ENCODE measurements at regions not wholly inside any gene's neighbourhood (a gene's known extent, or its start where the extent isn't known, plus 50 kb on each side); places are given as distances from the start of the nearest gene placed in this dataset.
"Not testable (repeated sequence)": the region's sequence is repeated elsewhere in the genome, so short reads cannot be mapped to it uniquely, and the experiment has no call there.

DNA sequence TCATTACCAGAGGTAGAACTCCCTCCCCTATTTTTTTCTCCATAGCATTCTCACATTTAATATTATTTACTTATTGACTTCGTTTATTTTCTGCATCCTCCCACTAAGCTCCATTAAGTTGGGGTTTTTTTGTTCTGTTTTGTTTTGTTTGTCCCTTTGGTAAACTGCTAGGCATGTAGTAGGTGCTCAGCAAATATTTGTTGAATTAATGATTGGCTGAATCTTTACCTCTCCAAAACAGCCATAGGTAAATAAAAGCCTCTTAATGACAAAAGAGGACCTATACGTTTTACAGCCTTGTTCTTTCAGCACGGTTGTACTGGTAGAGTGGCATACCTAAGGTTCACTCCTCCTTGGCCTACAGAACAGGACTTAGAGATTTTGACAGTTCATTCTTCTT lies 52.0 kb downstream of the PRORP start:
- no peak for DNase-seq (ENCODE audit: low spot score)

DNA sequence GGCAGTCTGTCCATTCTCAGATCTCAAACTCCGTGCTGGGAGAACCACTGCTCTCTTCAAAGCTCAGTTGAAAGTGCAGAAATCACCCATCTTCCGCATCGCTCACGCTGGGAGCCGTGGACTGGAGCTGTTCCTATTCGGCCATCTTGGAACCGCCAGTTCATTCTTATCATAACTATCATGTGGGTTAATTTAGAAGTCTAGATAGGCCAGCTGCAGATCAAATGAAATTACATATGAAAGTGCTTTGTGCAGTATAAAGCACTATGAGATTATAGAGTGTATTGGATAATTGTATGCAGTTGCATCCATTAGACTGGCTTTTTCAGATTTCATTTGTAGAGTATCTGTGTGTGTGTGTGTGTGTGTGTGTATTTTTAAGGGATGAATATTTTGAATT lies 57.8 kb downstream of the PRORP start:
- no peak for DNase-seq (ENCODE audit: low spot score)

DNA sequence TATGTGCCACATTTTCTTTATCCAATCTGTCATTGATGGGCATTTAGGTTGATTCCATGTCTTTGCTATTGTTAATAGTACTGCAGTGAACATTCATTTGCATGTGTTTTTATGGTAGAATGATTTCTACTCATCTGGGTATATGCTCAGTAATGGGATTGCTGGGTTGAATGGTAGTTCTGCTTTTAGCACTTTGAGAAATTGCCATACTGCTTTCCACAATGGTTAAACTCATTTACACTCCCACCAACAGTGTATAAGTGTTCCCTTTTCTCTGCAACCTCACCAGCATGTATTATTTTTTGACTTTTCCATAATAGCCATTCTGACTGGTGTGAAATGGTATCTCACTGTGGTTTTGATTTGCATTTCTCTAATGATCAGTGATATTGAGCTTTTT lies 62.5 kb downstream of the PRORP start:
- not testable (repeated sequence) for DNase-seq (ENCODE audit: low spot score)

DNA sequence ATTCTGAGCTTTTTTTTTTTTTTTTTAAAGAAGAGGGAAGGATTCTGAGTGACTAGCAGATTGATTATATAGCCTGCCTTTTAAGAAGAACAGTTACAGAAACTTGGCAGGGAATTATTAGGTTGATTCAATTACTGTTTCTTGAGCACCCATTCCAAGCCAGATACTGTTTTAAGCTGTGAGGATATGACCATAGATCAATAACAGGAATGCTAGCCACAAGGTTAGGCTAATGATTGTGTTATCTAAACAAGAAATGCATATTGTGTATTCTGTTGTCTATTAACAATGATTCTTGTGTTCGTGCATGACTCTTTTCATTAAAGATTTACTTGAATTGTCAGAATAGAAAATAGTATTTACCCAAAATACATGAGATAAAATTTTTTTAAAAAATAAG lies 67.1 kb downstream of the PRORP start:
- DNase-seq (ENCODE audit: low spot score): no peak

DNA sequence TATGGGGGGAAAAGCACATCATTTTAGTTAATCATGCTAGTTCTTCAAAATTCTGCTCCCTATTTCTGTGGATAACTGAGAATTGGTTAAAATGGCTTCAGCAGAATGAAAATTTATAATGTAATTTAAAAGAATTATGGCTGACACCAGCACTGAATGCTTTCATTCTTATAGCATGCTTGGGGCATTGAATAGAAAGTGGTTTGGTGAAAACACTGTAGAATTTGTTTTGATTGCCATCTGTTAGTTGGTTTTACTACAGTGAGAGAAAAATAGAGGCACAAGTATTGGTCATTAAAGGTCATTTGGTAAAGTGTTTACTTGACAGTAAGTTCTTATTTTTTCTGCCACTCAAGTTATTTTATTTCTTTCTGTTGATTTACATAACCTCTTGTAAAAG lies 70.8 kb downstream of the PRORP start:
- DNase-seq (ENCODE audit: low spot score): no peak

DNA sequence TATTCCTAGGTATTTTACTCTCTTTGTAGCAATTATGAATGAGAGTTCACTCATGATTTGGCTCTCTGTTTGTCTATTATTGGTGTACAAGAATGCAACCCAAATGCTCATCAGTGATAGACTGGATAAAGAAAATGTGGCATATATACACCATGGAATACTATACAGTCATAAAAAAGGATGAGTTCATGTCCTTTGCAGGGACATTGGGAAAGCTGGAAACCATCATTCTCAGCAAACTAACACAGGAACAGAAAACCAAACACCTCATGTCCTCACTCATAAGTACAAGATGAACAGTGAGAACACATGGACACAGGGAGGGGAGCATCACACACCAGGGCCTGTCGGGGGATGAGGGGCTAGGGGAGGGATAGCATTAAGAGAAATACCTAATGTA lies 71.8 kb downstream of the PRORP start:
- DNase-seq (ENCODE audit: low spot score): not testable (repeated sequence)

DNA sequence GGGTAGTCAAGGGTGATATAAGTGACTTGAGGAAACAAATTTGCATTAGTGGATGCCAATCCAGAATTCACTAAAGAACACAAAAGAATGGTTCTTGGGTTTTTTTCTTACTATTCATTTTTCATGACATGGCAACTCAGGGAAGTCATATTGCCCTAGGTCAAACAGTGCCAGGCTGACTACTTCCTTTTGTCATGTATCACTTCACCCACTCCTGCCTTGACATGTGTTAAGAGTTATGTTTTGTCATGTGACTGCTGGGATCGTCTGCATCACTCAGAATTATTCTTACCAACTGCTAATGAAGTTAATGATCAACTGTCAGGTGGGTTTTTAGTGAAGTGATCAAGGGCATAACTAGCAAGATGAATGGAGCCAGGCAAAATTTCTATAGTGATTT lies 74.2 kb downstream of the PRORP start:
- DNase-seq (ENCODE audit: low spot score): no peak

DNA sequence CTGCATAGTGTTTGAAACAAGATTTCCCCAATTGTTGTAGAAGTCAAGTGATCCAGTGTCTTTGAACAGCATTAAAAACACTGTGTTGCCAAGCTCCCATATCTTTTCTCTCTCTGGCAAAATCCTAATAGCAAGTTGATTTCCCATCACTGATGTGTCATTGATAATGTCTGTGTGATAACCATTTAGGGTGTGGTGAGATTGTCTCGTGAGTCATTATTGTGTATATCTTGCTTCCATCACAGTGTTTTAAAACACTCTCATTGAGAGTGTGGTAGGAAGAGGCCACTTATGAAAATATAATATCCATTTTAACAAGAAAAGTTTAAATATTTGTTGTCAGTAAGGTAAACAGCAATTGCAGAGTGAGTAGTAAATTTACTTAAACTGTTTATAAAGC lies 74.7 kb downstream of the PRORP start:
- no peak for DNase-seq (ENCODE audit: low spot score)

DNA sequence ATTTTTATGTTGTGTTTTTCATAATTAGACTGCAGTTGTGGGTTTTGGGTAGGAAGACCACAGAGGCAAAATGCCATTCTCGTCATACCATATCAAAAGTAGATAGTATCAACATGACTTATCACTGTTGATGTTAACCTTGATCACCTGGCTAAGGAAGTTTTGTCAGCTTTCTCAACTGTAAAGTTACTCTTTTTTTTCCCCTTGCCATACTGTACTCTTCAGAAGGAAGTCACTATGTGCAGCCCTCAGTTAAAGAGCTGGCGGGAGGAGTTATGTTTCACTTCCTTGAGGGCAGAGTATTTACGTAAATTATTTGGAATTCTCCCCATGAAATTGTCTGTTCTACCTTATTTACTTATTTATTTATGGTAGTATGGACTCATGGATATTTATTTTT lies 78.7 kb downstream of the PRORP start:
- no peak for DNase-seq (ENCODE audit: low spot score)

DNA sequence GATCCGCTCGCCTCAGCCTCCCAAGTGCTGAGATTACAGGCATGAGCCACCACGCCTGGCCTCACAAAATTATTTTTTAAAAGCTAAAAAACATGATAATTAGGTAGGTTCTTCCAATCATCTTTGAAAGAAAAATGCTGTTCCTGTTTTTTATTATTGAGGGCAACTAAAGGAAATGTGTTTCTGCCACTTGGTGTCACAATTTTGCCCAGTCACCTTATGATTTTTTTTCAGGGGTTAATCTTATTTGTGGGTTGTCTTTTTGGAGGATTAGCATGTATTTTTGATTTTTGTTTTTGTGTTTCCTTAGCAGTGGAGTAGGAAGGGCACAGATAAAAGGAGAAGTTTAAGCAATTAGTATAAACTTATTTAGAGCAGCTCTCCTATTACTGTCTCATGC lies 79.8 kb downstream of the PRORP start:
- no peak for DNase-seq (ENCODE audit: low spot score)

DNA sequence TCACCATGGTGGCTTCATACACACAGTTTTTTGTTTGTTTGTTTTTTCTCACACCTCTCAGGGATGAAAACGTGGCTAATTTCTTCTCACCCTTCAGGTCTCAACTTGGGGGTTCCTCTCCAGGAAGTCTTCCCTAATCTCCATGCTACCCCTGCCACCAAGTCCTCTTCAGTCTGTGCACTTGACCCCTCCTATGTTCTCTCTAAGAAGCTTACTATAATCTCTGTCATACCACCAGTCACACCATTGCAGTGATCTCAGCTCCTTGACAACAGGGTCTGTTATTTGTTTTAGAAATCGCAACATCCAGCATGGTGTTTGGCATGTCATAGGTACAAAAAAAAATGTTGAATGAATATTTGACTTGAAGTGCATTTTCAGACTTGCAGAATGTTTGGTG lies 83.4 kb downstream of the PRORP start:
- no peak for DNase-seq (ENCODE audit: low spot score)

DNA sequence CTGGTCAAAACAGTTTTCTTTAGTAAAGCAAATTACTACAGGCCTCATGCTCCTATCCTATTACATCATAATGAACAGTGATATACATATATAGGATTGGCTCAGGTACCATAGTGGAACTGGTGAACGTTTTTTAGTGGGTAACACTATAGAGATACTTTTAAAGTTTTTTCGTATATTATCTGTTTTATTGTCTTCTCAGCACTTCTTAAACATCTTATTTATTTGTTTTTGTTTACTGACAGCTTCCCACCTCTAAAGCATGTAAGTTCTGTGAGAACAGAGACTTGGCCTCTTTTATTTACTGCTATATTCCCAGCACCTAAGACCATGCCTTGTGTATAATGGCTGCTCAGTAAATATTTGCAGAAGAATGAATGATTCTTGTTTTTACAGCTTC lies 81.1 kb upstream of the PSMA6 start:
- no peak for DNase-seq (ENCODE audit: low spot score)

DNA sequence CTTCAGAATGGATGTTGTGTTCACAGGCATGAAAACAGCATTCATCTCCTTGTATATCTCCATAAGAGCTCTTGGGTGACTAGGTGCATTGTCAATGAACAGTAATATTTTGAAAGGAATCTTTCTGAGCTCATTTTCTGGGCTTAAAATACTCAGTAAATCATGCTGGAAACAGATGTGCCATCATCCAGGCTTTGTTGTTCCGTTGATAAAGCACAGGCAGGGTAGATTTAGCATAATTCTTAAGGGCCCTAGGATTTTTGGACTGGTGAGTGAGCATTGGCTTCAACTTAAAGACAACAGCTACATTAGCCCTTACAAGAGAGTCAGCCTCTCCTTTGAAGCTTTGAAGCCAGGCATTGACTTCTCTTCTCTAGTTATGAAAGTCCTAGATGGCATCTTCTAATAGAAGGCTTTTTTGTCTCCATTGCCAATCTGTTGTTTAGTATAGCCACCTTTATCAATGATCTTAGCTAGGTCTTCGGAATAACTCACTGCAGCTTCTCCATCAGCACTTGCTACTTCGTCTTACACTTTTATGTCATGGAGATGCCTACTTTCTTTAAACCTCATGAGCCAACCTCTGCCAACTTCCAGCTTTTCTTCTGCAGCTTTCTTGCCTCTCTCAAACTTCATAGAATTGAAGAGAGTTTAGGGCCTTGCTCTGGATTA lies 79.6 kb upstream of the PSMA6 start:
- no peak for DNase-seq (ENCODE audit: low spot score)

DNA sequence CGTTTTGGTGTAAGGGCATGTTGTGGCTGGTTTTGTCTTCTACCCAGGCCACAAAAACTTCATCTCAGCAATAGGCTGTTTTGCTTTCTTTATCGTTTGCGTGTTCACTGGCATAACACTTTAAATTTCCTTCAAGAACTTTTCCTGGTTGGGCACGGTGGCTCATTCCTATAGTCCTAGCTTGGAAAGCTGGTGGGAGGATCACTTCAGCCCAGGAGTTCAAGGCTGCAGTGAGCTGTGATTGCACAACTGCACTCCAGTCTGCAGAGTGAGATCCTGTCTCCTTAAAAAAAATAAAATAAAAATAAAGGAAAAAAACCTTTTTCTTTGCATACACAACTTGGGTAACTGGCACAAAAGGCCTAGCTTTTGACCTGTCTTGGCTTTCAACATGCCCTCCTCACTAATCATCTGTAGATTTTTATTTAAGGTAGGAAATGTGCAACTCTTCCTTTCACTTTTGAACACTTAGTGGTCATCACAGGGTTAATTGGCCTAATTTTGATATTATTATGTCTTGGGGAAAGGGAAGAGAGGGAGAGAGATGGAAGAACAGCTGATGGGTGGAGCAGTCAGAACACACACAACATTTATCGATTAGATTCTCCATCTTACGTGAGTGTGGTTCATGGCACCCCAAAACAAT lies 78.9 kb upstream of the PSMA6 start:
- no peak for DNase-seq (ENCODE audit: low spot score)

DNA sequence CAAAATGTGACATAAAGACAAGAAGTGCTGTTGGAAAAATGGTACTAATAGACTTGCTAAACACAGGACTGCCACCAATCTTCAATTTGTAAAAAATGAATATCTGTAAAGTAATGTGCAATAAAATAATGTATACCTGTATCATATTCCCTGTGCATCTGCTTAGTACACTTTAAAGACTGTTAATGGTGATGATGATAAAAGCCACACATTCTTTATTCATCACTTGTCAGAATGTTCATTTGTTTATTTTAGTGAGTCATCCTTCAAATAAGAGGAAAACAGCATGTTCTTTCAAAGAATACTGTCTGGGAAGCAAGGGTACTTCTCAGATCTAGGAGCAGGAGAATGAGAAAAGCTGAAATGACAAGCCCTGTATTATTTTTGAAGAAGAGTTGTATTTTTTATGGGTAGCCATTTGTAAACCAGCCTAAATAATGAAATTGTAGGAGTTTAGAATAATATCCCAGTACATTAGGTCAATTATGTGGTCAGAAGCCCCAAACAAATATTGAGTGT lies 78.3 kb upstream of the PSMA6 start:
- DNase-seq (ENCODE audit: low spot score): no peak

DNA sequence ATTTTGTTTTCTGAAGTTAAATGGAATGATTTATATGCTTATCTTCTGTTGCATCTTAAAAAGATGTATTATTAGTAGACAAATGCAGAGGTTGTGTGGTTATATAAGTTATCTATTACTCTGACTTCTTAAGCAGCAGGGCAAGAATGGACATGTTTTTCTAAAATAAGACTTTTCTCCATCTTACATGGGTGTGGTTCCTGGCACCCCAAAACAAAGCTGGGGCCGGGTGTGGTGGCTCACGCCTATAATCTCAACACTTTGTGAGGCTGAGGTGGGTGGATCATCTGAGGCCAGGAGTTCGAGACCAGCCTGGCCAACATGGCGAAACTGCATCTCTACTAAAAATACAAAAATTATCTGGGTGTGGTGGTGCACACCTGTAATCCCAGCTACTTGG lies 77.8 kb upstream of the PSMA6 start:
- not testable (repeated sequence) for DNase-seq (ENCODE audit: low spot score)

DNA sequence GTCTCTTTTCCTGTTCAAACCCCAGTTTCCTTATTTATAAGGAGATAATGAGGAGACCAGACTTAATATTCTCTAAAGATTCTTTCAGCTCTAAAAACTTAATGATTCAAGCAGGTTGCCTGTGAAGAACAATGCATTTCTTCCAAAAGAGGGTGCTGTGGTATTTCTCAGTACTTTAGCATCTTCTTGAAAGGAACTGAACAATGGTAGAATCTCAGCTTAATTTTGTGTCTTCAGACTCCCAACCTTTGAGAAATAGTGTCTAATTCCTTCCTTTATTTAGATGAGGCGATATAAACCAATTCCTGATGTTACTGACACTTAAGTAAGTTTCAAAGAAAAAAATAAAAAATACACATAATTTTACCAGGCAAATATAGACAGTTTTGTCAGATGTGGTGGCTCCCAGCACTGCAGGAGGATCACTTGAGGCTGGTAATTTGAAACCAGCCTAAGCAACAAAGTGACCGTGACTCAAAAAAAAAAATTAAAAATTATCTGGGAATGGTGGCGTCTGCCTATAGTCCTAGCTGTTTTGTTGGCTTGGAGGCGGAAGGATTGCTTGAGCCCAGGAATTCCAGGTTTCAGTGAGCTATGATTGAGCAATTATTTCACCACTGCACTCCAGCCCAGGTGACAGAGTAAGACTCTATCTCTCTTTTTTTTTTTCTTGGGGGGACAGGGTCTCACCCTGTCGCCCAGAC lies 76.9 kb upstream of the PSMA6 start:
- DNase-seq (ENCODE audit: low spot score): peak; percentile 12

DNA sequence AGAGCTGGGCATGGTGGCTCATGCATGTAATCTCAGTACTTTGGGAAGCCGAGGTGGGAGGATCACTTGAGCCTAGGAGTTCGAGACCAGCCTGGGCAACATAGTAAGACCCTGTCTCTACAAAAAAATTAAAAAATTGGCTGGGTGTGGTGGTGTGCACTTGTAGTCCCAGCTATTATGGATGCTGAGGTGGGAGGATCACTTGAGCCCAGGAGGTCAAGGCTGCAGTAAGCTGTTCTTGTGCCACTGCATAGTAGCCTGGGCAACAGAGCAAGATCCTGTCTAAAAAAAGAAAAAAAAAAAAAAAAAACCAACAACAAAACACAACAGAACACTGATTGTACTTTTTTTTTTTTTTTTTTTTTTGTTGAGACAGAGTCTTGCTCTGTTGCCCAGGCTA lies 74.0 kb upstream of the PSMA6 start:
- DNase-seq (ENCODE audit: low spot score): not testable (repeated sequence)

DNA sequence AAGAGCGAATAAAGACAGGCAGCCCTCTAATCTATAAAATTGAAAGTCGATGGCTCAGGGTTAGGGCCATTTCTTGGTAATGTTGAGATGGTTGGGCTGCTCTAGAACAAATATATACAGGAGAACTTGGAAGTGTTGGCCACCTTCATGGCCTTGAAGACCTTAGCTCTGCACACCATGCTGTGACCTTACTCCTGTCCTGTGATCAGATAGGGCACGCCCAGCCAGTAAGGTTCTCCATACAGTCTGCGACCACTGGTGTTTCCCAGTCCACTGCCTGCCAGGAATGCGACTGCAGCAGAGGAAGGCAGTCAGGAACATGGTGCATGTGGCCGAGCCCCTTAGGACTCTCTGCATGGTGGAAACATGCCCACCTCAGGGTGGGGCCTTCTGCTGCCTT lies 73.2 kb upstream of the PSMA6 start:
- DNase-seq (ENCODE audit: low spot score): no peak

DNA sequence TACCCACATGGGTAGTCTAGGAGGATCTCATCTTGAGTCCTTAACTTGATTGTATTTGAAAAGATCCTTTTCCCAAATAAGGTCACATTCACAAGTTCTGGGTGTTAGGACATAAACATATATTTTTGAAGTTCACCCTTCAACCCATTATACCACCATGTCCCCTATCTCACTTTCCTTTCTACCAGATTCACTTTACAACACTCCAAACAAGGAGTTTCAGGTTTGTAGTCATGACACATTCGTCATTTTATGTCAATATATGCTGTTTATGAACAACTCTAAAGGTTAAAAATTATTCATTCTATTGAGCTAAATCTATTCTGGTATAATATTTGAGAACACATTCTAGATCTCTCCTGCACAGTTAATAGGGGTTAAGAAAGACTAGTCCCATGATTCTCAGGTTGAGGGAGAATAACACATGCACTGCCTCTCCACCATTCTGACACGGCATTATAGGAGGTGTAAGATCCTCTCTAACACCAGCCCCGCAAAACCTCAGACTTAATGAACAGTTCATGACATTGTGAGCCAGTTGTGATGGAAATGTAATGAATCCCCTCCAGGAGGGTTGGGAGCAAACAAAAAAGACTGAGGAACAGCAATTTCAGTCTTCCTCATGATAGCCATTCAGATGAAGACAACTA lies 72.0 kb upstream of the PSMA6 start:
- no peak for DNase-seq (ENCODE audit: low spot score)

DNA sequence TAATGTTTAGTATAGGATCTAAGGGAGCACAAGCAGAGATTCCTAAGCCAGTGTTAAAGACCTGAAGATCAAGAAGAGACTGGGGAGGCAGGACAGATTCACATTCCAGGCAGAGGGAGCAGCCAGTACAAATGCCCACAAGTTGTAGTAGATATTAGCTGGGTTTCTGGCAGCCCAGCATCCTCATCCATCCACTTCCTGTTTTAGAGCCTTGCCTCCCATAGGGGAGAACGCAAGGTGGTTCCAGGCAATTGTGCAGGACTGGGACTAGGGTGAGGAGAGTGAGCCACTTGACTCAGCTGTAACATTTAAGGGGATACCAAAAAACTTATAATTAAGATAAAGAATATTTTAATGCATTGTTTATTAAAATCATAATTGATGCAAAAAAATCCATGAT lies 71.3 kb upstream of the PSMA6 start:
- no peak for DNase-seq (ENCODE audit: low spot score)

DNA sequence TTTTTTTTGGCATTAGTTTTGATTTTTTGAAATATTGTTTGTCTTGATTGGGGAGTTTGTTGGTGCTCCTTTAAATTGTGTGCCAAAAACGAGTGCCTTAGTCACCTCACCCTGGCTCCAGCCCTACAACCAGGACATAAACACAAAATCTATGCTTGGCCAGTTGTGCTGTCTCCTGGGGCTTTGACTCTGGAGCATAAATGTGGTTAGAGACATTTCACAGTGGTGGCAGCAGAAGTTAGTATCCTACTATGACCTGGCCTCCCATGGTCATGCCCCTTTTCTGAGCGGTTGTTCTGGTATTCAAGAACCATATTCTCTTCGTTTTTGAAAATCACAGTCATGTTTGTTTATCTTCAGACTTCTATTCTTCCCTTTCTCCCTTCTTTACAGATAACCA lies 70.7 kb upstream of the PSMA6 start:
- DNase-seq (ENCODE audit: low spot score): no peak

DNA sequence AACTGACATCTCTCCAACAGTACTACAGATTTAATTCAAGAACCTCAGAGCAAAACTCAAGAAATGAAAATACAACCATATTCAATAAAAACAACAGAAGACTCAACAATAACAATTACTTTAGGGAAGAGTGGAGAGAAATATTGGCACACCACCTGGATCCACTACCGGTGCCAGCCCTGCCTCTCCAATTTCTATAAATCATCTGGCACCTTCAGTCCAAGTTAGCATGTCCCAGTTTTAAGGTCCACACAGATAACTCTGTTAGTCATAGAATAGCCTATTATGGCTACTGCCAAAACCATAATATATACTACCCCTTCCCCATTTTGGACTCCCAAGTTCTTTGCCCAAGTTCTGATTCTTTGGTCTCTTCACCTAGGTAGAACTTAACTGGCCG lies 69.9 kb upstream of the PSMA6 start:
- no peak for DNase-seq (ENCODE audit: low spot score)

Measured in hematopoietic multipotent progenitor cell treated with erythropoietin and hydrocortisone succinate and interleukin-3 and kit ligand, for 15 days (in vitro differentiated cells).